NT2/D1 (cell line): ENCODE measurements at regions not wholly inside any gene's neighbourhood (a gene's known extent, or its start where the extent isn't known, plus 50 kb on each side); places are given as distances from the start of the nearest gene placed in this dataset.

Experiments used
- DNase-seq: peaks from one replicate; pipeline ENCODE4 v3.0.0-alpha.2; 2011; ENCODE audit warnings: low read depth, low spot score
- H3K27me3 ChIP-seq: 2 replicates; pipeline ENCODE4 v1.6.0; 2011; ENCODE audit warnings: mild to moderate bottlenecking; ENCODE audit not compliant: insufficient read length, insufficient read depth
- H3K36me3 ChIP-seq: 2 replicates; pipeline ENCODE4 v1.6.1; 2011; ENCODE audit warnings: mild to moderate bottlenecking, low read length, mixed read lengths; ENCODE audit not compliant: insufficient read depth, insufficient read length
- H3K4me1 ChIP-seq: 2 replicates; pipeline ENCODE4 v1.5.1; 2011; ENCODE audit not compliant: insufficient read depth, insufficient read length
- H3K4me3 ChIP-seq: 2 replicates; pipeline ENCODE4 v1.5.1; 2011; ENCODE audit warnings: low read depth; ENCODE audit not compliant: insufficient read length
- H3K9ac ChIP-seq: 2 replicates; pipeline ENCODE4 v1.6.0; 2011; ENCODE audit warnings: low read depth; ENCODE audit not compliant: insufficient read length
- H3K9me3 ChIP-seq: 2 replicates; pipeline ENCODE4 v1.5.1; 2011; ENCODE audit warnings: mild to moderate bottlenecking, low read length; ENCODE audit not compliant: insufficient read depth
- SUZ12 ChIP-seq: IDR thresholded peaks from 2 replicates; pipeline ENCODE4 v1.6.1; 2011; ENCODE audit not compliant: insufficient read length, insufficient read depth; ENCODE audit errors: extremely low read depth
- YY1 ChIP-seq: IDR thresholded peaks from 2 replicates; pipeline ENCODE4 v1.6.1; 2011; ENCODE audit not compliant: insufficient read length, insufficient read depth
- ZNF274 ChIP-seq: IDR thresholded peaks from 2 replicates; pipeline ENCODE4 v1.6.1; 2011; ENCODE audit warnings: mild to moderate bottlenecking, low read depth, low read length

- no peak for DNase-seq
- no peaks in the 10 kb centered on the region for H3K36me3 ChIP-seq
- no peak overlapping the region for H3K9ac ChIP-seq
- H3K27me3 ChIP-seq: no peaks in the 10 kb centered on the region
- no peak for TF ChIP-seq YY1
- no peak for TF ChIP-seq ZNF274
- no peak for TF ChIP-seq SUZ12
- H3K4me1 ChIP-seq: no peaks in the 10 kb centered on the region
- H3K9me3 ChIP-seq: no peaks in the 10 kb centered on the region
- no peak overlapping the region for H3K4me3 ChIP-seq
Measured at GRCh38 chr2:36013064-36013463, 342.5 kb upstream of the CRIM1 start.

GRCh38 chr2:36006444-36006843 lies 349.1 kb upstream of the CRIM1 start:
- Histone ChIP-seq H3K36me3 (no peaks in the 10 kb centered on the region), H3K9ac (no peak overlapping the region), H3K4me3 (no peak overlapping the region), H3K4me1 (no peaks in the 10 kb centered on the region), H3K9me3 (no peaks in the 10 kb centered on the region), H3K27me3 (no peaks in the 10 kb centered on the region)
- DNase-seq: no peak
- TF ChIP-seq YY1 (no peak), ZNF274 (no peak), SUZ12 (no peak)

GRCh38 chr2:36002941-36003340 lies 352.6 kb upstream of the CRIM1 start:
- H3K36me3 ChIP-seq: no peaks in the 10 kb centered on the region
- H3K4me1 ChIP-seq: no peaks in the 10 kb centered on the region
- no peaks in the 10 kb centered on the region for H3K9me3 ChIP-seq
- no peak overlapping the region for H3K4me3 ChIP-seq
- H3K9ac ChIP-seq: no peak overlapping the region
- H3K27me3 ChIP-seq: no peaks in the 10 kb centered on the region
- no peak for DNase-seq
- TF ChIP-seq YY1 (no peak), SUZ12 (no peak), ZNF274 (no peak)

GRCh38 chr2:35997488-35997887 lies 358.1 kb upstream of the CRIM1 start:
- no peaks in the 10 kb centered on the region for H3K27me3 ChIP-seq
- H3K4me1 ChIP-seq: no peaks in the 10 kb centered on the region
- no peak overlapping the region for H3K9ac ChIP-seq
- TF ChIP-seq ZNF274: no peak
- DNase-seq: no peak
- H3K9me3 ChIP-seq: no peaks in the 10 kb centered on the region
- no peak overlapping the region for H3K4me3 ChIP-seq
- no peaks in the 10 kb centered on the region for H3K36me3 ChIP-seq

- no peaks in the 10 kb centered on the region for H3K9me3 ChIP-seq
- no peaks in the 10 kb centered on the region for H3K27me3 ChIP-seq
- peak; percentile 69 for DNase-seq
- H3K36me3 ChIP-seq: no peaks in the 10 kb centered on the region
- TF ChIP-seq YY1 (no peak), ZNF274 (no peak), SUZ12 (no peak)
- no peak overlapping the region for H3K4me3 ChIP-seq
- H3K9ac ChIP-seq: no peak overlapping the region
- no peaks in the 10 kb centered on the region for H3K4me1 ChIP-seq
Measured at GRCh38 chr2:35989503-35989902, 366.1 kb upstream of the CRIM1 start.

- Histone ChIP-seq H3K27me3 (no peaks in the 10 kb centered on the region), H3K9ac (no peak overlapping the region), H3K4me1 (no peaks in the 10 kb centered on the region), H3K4me3 (no peak overlapping the region), H3K9me3 (no peaks in the 10 kb centered on the region), H3K36me3 (no peaks in the 10 kb centered on the region)
- TF ChIP-seq YY1: no peak
- no peak for TF ChIP-seq SUZ12
- TF ChIP-seq ZNF274: no peak
- no peak for DNase-seq
Measured at GRCh38 chr2:35989040-35989439, 366.5 kb upstream of the CRIM1 start.

- TF ChIP-seq YY1: no peak
- no peak for TF ChIP-seq SUZ12
- no peak for TF ChIP-seq ZNF274
- Histone ChIP-seq H3K4me3 (no peak overlapping the region), H3K27me3 (no peaks in the 10 kb centered on the region), H3K36me3 (no peaks in the 10 kb centered on the region), H3K4me1 (no peaks in the 10 kb centered on the region), H3K9ac (no peak overlapping the region), H3K9me3 (no peaks in the 10 kb centered on the region)
- no peak for DNase-seq
Measured at GRCh38 chr2:35986871-35987270, 368.7 kb upstream of the CRIM1 start.

- Histone ChIP-seq H3K4me1 (no peaks in the 10 kb centered on the region), H3K4me3 (no peak overlapping the region), H3K9me3 (no peaks in the 10 kb centered on the region), H3K36me3 (no peaks in the 10 kb centered on the region), H3K27me3 (no peaks in the 10 kb centered on the region), H3K9ac (no peak overlapping the region)
- TF ChIP-seq YY1 (no peak), ZNF274 (no peak), SUZ12 (no peak)
- DNase-seq: no peak
Measured at GRCh38 chr2:35978218-35978617, 377.4 kb upstream of the CRIM1 start.
